ENCODE measurements at regions not wholly inside any gene's neighbourhood (a gene's known extent, or its start where the extent isn't known, plus 50 kb on each side); places are given as distances from the start of the nearest gene placed in this dataset.

DNA sequence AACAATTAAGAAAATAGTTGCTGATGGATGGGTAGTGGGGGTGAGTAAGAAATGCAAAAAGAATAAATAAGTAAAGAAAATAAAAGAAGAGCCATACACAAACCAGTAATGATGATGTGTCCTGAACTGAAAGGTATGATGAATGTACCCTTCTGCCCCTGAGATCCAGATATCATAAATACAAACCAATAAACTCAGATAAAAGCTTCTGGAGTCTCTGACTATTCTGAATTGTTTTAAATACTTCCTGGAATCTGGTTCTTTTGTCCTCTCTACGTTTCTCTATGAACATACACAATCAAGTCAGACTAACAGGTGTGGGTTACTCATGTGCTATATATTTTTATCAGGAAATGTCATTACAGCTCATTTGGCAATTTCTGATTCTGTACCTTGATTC lies 153.4 kb downstream of the PPP1R2C start:
- TF ChIP-seq EZH2 (IDR thresholded peaks at IDR 0.05; ENCODE audit: borderline replicate concordance, low read depth, low read length, severe bottlenecking) = no peak
- TF ChIP-seq, protein P1, sequence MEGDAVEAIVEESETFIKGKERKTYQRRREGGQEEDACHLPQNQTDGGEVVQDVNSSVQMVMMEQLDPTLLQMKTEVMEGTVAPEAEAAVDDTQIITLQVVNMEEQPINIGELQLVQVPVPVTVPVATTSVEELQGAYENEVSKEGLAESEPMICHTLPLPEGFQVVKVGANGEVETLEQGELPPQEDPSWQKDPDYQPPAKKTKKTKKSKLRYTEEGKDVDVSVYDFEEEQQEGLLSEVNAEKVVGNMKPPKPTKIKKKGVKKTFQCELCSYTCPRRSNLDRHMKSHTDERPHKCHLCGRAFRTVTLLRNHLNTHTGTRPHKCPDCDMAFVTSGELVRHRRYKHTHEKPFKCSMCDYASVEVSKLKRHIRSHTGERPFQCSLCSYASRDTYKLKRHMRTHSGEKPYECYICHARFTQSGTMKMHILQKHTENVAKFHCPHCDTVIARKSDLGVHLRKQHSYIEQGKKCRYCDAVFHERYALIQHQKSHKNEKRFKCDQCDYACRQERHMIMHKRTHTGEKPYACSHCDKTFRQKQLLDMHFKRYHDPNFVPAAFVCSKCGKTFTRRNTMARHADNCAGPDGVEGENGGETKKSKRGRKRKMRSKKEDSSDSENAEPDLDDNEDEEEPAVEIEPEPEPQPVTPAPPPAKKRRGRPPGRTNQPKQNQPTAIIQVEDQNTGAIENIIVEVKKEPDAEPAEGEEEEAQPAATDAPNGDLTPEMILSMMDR (IDR thresholded peaks at IDR 0.05; ENCODE audit: borderline replicate concordance, extremely low read depth, low read length, poor library complexity, severe bottlenecking) = no peak
